NCI-H2107 (cell line): ENCODE measurements at regions not wholly inside any gene's neighbourhood (a gene's known extent, or its start where the extent isn't known, plus 50 kb on each side); places are given as distances from the start of the nearest gene placed in this dataset.

Experiments
- DNase-seq: peaks from one replicate; lab custom pipeline; 2025; lab: John Stamatoyannopoulos, UW

- DNase-seq = no peak
Measured at GRCh38 chr10:78248651-78249464, 215.2 kb downstream of the RPS24 start.

DNA sequence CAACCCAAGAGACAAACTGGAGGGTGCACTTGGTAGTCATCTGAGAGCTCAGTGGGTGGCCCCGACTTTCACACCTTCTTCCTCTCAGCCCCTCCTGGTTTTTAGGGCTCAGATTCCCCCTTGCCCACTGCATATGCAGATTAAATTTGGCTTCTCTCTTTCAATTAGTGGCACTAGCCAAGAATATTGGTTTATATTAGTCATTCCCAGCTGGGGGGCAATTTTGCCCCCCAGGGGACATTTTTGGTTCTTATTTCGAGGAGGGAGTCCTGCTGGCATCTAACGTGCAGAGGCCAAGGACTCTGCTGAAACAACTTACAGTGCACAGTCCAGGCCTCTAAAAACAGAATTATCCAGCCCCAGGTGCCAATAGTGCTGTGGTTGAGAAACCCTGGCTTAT is 216.0 kb downstream of the RPS24 start:
- no peak for DNase-seq

DNA sequence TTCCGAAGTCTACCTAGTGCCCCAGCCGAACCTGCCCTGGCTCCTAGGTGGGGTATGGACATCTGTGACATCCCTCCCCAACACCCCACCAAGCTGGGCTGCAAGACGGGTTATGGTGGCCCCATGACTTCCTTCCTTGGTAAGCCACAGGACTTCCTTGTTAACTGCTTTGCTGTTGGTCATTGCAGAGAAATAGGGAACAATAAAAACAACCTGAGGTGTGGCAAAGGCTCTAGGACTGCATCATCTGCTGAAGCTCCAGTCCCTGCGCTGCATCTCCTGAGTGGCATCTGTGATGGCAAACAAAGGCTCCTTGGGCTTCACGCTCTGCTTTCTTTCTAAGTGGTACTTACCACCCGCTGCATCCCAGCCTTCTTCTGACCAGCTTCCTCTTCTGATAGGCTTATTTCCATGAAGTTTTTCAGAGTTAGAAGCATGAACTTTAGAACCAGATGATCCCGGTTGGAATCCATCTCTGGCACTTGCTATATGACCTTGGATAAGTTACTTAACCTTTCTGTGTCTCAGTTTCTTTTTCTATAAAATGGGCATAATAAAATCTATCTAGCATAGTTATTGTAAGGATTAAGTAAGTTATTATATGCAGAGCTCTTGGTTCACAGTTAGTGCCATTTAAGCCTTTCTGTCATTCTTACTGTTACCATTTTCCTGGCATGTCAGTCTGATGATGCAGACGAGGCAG is 216.8 kb downstream of the RPS24 start:
- no peak for DNase-seq

DNA sequence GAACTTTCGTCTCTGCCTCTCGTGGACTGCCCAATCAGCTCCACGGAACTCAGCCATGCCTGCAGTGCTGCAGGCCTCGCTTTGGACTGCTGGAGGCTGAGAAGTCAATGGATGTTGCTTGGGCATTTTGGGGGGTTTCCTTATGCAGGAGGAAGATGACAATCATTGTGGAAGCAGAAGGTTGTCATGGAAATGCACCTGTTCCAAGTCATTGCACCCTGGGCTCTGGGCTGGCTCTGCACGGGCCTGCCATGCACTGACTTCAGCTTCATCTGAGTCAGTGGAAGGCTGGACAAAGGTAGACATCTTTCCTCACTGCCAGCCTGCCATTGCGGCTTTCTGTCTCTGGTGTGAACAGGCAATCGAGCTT is 217.3 kb downstream of the RPS24 start:
- DNase-seq = no peak

- DNase-seq = no peak
Measured at GRCh38 chr10:78252286-78252685, 218.6 kb downstream of the RPS24 start.

- no peak for DNase-seq
Measured at GRCh38 chr10:78253063-78253853, 219.6 kb downstream of the RPS24 start.

DNA sequence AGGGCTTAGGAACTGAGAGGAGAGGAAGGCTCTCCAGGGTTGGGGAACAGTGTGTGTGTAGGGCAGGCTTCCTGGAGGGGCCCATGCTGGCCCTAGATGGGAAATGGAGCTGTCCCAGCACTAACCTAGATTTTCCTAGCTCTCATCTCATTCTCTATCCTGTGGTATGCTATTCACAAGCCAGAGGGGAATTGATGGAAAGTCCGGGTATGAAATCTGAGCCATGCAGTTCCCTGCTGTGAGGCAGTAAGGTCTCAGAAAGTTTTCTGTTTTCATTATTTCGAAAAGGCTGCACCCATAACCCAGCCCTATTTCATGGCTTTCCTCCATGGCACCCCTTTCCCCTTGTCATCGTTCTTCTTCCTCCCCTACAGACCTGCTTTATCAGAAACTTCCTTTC is 220.3 kb downstream of the RPS24 start:
- DNase-seq = no peak

DNA sequence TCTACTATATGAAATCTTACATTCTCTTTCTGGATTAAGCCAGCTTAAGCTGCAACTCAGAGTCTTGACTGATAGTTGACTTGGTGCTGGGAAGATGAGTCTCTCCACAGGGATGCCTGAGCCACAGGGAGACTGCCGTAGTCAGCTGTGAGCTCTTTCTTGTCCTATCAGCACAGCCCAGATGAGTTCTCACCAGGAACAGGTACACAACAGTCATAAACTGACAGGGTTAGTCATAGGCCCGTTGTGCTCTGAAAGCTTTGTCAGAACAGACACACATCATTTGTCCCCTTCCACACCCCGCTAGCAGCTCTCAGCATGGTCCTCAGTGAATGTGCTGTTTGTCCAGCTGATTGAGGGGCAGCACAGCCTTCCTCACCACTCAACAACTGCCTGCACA is 221.6 kb downstream of the RPS24 start:
- no peak for DNase-seq

DNA sequence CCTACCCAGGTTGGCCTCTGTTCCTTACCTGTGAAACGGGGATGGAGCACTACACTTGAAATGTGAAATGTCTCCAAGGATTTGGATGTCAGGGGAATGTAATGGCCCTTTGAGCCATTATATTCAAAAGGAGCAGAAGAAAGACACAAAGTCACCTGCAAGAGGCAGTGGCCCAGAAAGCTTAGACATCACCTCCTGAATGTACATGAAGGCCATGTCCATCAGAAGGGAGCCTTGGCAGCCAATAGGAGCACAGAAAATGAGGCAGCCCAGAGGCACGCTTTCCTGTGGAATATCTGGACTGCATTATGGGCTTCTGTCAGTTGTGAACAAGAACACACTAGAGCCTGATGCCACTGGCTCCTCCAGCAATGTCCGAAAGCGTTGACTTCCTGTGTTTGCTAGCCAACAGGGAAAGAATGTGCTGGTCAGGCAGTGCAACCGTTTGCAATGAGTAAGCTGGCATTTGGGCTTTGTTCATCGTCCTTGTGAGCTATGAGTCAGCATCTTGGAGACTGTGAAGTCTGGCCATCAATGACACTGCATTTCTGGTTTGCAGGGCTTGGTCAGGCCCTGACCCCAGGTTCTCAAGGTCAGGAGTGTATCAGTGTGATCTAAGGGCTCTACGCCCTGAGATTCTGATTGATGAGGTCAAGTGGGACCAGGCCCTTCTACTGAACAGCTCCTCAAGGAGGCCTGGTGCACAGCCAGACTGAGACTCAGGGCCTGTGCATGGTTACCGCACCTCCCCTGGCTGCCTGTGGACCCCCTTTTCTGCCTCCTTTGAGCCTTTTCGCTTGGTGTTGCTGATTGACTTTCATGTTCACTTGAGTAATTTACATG is 222.4 kb downstream of the RPS24 start:
- no peak for DNase-seq

GRCh38 chr10:78258323-78259030 is 224.8 kb downstream of the RPS24 start:
- DNase-seq = no peak

DNA sequence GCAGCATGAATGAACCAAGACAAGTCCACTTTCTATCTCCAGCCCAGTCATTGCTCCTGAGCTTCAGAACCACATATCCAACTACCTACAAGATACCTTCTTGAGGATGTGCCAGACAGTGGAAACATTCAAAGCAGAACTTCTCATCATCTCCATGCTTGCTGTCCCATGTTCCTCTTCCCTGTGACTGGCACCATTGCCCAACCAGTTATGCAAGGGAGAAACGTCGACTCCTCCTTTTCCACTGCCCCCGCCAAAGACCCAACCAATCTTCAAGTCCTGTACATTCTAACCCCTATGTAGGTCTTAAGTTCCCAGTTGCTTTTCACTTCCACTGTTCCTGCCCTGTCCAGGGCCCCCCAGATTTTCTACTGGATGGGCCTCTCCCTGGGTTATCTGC is 225.7 kb downstream of the RPS24 start:
- no peak for DNase-seq

- DNase-seq = no peak
Measured at GRCh38 chr10:78260141-78260540, 226.5 kb downstream of the RPS24 start.

DNA sequence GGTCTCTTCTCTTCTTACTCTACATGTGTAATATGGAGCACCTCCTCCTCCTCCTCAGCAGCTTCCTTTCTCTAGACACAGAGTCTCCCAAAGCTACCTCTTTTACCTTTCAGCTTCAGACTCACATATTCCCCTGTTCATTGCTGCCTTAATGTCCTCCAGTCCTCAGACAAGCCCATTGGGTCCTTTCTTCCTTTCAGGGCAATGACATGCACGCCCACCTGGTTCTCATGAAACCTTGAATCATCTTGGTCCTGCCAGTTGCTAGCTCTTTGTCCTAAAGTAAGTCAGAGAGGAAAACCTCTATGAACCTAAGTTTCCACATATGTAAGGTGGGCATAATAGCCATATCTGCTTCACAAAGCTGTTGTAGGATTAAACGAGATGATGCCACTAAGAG is 227.0 kb downstream of the RPS24 start:
- DNase-seq = no peak

DNA sequence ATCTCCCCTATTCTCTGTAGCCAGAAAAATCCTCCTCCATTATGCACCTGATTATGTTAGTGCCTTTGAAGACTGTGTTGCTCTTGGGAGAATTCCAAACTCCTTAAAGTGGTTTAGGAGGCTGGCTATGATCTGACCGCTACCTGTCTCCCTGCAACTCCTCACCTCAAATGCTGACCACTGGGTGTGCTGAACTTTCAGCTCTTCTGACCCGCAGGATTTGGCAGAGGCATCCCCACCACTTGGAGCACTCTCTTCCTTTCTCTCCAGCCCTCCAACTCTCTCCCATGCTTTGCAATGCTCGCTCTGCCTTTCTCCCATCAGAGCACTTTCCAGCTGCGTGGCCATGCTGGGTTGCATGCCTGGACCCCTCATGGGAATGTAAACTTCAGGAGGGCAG is 227.6 kb downstream of the RPS24 start:
- no peak for DNase-seq

GRCh38 chr10:78262860-78263259 is 229.2 kb downstream of the RPS24 start:
- no peak for DNase-seq

- DNase-seq = no peak
Measured at GRCh38 chr10:78263521-78263988, 229.9 kb downstream of the RPS24 start.

- no peak for DNase-seq
Measured at GRCh38 chr10:78264361-78264760, 230.7 kb downstream of the RPS24 start.

DNA sequence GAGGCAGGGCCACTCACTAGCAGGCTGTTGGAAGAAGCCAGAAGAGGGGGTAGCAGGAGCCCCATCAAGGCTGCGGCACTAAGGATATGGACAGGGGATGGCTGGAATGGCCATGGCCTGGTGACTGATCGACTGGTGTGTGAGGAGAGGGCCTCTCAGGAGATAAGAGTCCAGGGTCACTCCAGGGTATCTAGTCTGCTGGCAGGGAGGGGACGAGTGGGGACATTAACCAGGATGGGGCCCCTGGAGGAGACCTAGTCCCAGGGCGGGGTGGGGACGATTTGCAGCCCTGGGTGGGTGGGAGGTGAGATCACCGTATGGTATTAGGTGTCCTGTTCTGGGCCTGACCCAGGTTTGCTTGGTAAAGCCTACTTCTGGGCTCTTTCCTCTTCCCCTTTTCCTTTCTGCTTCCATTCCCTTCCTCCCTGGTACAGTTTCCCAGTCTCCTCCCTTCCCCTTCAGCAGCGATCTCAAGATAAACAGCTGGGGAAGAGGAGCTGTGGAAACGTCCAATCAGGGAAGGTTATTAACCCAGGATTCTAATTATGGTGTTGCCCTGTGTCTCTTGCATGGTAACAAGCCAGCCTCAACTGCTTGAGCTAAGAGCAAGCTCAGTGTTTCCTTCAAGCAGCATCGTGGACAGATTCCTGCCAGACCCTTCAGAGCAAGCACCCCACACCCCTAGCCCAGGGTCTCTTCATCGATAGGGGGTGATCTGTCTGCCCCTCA is 233.2 kb downstream of the RPS24 start:
- no peak for DNase-seq

DNA sequence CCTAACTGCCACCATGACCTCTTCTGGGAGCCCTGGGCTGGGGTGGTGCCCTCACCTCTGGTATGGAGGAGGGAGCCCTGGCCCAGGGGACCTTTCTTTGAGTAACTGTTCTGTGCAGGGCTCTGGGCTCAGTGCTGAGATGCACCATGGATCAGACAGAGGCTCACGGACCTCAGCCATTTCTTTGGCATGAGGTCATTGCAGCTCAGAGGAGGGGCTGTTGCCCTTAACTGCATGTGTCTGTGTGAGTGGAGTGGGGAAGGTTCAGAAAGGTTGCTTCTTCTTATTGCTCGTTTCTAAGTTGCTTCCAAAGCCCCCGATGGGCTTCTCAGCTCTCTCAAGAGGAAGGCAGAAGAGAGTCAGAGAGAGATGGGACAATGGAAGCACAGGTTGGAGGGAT is 233.9 kb downstream of the RPS24 start:
- no peak for DNase-seq

DNA sequence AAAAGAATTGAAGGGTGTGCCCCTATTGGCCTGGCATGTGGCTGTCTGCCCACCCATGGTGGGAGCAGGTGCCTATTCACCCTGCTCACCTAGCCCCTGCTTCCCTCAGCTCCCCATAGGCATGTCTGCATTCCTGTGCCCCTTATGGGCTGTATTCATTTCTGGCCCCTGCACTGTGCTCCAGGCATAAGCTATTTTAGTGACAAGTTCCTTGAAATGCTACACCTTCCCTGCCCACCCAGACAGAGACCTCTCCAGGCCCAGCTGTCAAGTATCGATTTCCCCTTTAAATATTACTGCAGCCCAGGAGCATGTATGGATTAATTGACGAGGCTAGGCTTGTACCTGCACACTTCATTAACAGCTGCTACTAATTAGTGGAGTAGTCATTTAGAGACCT is 235.4 kb downstream of the RPS24 start:
- DNase-seq = no peak

- DNase-seq = no peak
Measured at GRCh38 chr10:78272329-78272728, 238.7 kb downstream of the RPS24 start.
